WI38 (cell line): ENCODE measurements at regions not wholly inside any gene's neighbourhood (a gene's known extent, or its start where the extent isn't known, plus 50 kb on each side); places are given as distances from the start of the nearest gene placed in this dataset.

Experiments used
- H3K4me3 ChIP-seq: 2 replicates; pipeline ENCODE4 v1.5.1; 2011; ENCODE audit warnings: low read depth, mild to moderate bottlenecking, control low read depth, low read length
- CTCF ChIP-seq: IDR thresholded peaks from 2 replicates; pipeline ENCODE4 v1.5.1; 2012; ENCODE audit warnings: low read depth, mild to moderate bottlenecking, control low read depth, low read length

- TF ChIP-seq CTCF = no peak
Observed at GRCh38 chr16:62088731-62089410, 52.6 kb upstream of the CDH8 start.

More at GRCh38 chr16:62088731-62089410, 52.6 kb upstream of the CDH8 start:
- H3K4me3 ChIP-seq = no peak overlapping the region
